ENCODE measurements at regions not wholly inside any gene's neighbourhood (a gene's known extent, or its start where the extent isn't known, plus 50 kb on each side); places are given as distances from the start of the nearest gene placed in this dataset.
"Not testable (repeated sequence)": the region's sequence is repeated elsewhere in the genome, so short reads cannot be mapped to it uniquely, and the experiment has no call there.

DNA sequence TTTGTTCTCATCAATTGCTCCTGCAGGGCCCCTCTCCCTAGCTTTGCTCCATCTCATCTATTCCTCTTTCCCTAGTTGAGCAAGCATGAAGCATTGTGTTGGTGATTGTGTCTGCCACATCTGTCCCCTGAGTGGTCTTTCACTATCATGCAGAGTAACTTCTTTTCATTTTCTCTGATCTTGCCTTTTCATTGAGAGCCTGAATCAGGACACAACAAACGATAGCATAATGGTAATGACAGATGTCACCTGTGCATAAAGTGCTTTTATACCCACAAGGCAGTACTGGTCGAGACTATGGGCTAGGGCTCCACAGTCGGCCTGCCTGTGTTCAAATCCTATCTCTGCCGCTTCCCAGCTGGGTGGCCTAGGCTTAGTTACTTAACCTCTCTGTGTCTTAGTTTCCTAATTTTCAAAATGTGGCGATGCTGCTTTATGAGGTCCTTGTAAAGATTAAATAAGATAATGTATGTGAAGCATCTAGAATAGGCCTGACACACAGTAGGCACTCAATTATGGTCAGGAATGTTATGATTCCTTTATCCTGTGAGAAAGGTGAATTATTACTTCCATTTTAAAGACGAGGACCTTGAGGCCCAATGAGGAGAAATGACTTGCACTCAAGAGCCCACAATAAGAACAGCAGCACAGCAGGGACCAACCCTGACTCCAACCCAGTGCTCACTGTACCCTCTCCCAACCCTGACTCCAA, 137.1 kb upstream of the ZNF618 start:
- ATAC-seq, result no peak
- WGBS, 2 donors (ENCODE audit: low coverage in 1 of 2), result 71 to 82% methylated on average over 5 to 6 of the region's 6 CpGs
- no peak overlapping the region for H3K4me3 ChIP-seq
- TF ChIP-seq POLR2A (IDR thresholded peaks at IDR 0.05) (no peak), EP300 (IDR thresholded peaks at IDR 0.05) (no peak), POLR2AphosphoS5 (IDR thresholded peaks at IDR 0.05) (no peak)
- TF ChIP-seq, protein P1, sequence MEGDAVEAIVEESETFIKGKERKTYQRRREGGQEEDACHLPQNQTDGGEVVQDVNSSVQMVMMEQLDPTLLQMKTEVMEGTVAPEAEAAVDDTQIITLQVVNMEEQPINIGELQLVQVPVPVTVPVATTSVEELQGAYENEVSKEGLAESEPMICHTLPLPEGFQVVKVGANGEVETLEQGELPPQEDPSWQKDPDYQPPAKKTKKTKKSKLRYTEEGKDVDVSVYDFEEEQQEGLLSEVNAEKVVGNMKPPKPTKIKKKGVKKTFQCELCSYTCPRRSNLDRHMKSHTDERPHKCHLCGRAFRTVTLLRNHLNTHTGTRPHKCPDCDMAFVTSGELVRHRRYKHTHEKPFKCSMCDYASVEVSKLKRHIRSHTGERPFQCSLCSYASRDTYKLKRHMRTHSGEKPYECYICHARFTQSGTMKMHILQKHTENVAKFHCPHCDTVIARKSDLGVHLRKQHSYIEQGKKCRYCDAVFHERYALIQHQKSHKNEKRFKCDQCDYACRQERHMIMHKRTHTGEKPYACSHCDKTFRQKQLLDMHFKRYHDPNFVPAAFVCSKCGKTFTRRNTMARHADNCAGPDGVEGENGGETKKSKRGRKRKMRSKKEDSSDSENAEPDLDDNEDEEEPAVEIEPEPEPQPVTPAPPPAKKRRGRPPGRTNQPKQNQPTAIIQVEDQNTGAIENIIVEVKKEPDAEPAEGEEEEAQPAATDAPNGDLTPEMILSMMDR (IDR thresholded peaks at IDR 0.05), result no peak
- no peaks in the 10 kb centered on the region for H3K9me3 ChIP-seq
- no peak overlapping the region for H3K27ac ChIP-seq
- peaks cover 26% of the 10 kb centered on the region for H3K27me3 ChIP-seq
- H3K36me3 ChIP-seq, result no peaks in the 10 kb centered on the region
- no peaks in the 10 kb centered on the region for H3K4me1 ChIP-seq

DNA sequence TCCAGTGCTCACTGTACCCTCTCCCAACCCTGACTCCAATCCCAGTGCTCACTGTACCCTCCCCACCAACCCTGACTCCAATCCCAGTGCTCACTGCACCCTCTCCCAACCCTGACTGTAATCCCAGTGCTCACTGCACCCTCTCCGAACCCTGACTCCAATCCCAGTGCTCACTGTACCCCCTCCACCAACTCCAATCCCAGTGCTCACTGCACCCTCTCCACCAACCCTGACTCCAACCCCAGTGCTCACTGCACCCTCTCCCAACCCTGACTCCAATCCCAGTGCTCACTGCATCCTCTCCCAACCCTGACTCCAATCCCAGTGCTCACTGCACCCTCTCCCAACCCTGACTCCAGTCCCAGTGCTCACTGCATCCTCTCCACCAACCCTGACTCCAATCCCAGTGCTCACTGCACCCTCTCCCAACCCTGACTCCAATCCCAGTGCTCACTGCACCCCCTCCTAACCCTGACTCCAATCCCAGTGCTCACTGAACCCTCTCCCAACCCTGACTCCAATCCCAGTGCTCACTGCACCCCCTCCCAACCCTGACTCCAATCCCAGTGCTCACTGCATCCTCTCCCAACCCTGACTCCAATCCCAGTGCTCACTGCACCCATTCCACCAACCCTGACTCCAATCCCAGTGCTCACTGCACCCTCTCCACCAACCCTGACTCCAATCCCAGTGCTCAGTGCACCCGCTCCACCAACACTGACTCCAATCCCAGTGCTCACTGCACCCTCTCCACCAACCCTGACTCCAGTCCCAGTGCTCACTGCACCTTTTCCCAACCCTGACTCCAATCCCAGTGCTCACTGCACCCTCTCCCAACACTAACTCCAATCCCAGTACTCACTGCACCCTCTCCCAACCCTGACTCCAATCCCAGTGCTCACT, 136.3 kb upstream of the ZNF618 start:
- ATAC-seq, H3K36me3 ChIP-seq, H3K4me1 ChIP-seq, H3K9me3 ChIP-seq, H3K27ac ChIP-seq, H3K4me3 ChIP-seq: not testable (repeated sequence)
- peaks cover 33% of the 10 kb centered on the region for H3K27me3 ChIP-seq
- 96 to 100% methylated on average over 1 to 2 of the region's 2 CpGs for WGBS, 2 donors (ENCODE audit: low coverage in 1 of 2)

DNA sequence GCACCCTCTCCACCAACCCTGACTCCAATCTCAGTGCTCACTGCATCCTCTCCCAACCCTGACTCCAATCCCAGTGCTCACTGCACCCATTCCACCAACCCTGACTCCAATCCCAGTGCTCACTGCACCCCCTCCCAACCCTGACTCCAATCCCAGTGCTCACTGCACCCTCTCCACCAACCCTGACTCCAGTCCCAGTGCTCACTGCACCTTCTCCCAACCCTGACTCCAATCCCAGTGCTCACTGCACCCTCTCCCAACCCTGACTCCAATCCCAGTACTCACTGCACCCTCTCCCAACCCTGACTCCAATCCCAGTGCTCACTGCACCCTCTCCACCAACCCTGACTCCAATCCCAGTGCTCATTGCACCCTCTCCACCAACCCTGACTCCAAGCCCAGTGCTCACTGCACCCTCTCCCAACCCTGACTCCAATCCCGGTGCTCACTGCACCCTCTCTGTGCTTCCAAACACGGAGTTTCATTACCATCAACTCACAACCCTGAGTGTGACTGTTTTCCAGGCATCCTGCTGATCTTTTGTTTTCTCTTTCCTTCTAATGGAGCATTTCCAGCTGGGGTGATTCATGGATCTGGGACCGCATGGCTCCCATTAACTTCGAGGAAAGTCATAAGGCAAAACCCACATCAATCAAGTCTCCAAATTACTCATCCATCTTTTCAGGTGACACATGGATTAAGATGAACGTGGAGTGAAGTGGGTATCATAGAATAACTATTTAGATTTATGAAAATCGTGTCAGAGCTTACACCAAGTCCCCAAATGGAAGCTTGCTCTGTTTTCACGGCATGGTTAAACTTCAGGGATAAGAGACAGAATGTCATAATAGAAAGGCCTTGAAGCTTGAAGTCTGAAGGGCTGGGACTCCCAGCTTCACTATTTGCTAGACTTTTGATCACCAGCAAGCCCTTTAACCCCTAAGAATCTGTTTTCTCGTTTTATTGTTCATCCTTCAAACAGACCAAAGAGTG, 135.3 kb upstream of the ZNF618 start:
- 20 to 22% methylated on average over 8 of the region's 8 CpGs for WGBS, 2 donors (ENCODE audit: low coverage in 1 of 2)
- H3K27ac ChIP-seq, H3K9me3 ChIP-seq, H3K4me3 ChIP-seq, ATAC-seq, H3K36me3 ChIP-seq, H3K4me1 ChIP-seq: not testable (repeated sequence)
- H3K27me3 ChIP-seq, result peaks cover 38% of the 10 kb centered on the region

DNA sequence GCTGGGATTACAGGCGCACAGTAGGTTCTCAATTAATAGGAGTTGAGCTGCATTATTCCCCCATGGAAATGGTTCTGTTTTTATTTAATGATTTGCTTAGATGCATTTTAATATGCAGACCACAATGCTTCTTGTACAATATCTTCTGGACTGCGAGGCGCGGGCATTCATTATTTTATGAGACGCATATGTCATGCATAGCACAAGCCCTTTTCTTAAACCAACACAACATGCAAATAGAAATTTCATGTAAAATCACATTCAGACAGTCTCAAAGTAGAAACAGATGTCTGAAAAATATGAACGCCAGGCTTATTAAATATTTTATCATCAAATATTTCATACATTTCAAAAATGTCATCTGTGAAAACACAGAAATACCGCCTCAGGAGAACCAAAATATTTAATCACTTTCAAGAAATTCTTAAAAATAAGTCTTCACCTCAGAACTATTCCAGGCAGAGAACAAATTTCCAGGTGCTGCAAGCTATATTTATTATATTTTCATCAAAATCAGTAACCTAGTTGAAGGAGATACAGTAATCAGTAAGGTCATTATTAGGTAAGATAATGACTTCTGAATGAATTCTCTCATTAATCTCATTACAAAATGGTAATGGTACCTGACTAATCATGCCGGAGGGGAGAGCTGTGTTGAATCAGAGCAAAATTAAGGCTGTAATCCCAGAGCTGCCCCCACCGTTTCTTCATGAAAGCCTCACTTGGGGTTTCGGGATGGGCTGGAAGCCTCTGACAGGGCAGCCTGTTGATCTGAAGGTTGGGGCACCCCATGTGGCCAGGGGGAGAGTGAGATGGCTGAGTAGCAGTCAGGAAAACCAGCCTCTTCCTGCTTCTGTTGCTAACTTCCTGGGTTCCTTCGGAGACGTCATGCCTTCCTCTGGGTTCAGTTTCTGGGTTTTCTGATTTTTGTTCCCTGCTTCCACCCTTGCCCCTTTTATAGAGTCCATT, 133.9 kb upstream of the ZNF618 start:
- H3K4me3 ChIP-seq, result no peak overlapping the region
- WGBS, 2 donors (ENCODE audit: low coverage in 1 of 2), result 65 to 72% methylated on average over 11 to 12 of the region's 12 CpGs
- no peak for ATAC-seq
- H3K27me3 ChIP-seq, result peaks cover 48% of the 10 kb centered on the region
- TF ChIP-seq EP300 (IDR thresholded peaks at IDR 0.05) (no peak), POLR2AphosphoS5 (IDR thresholded peaks at IDR 0.05) (no peak), POLR2A (IDR thresholded peaks at IDR 0.05) (no peak)
- TF ChIP-seq, protein P1 (IDR thresholded peaks at IDR 0.05), result no peak
- H3K4me1 ChIP-seq, result no peaks in the 10 kb centered on the region
- no peaks in the 10 kb centered on the region for H3K36me3 ChIP-seq
- H3K9me3 ChIP-seq, result peaks cover 0 to 6% (median 0%) of the 10 kb centered on the region in 3 donors
- no peak overlapping the region for H3K27ac ChIP-seq

DNA sequence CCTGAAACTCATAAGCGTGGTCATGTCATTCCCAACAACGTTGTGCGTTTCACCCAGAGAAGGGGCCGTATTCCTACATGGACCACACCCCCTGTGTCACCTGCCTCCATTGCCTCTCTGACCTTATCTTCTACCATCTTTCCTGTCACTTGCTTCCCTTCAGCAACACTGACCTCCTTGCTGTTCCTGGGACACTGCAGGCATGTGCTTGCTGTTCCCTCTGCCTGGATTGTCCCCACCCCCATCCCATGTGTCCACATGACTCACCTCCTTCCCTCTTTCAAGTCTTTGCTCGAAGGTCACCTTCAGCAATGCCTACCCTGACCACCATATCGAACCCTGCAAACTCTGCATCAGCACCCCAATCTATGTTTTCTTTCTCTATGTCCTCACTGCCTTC, 133.2 kb upstream of the ZNF618 start:
- no peak for TF ChIP-seq POLR2A (IDR thresholded peaks at IDR 0.05)
- TF ChIP-seq, protein P1 (IDR thresholded peaks at IDR 0.05), result no peak
- no peak for TF ChIP-seq POLR2AphosphoS5 (IDR thresholded peaks at IDR 0.05)
- TF ChIP-seq EP300 (IDR thresholded peaks at IDR 0.05), result no peak
- Histone ChIP-seq H3K4me3 (no peak overlapping the region), H3K27ac (no peak overlapping the region), H3K36me3 (no peaks in the 10 kb centered on the region), H3K27me3 (peaks cover 48% of the 10 kb centered on the region), H3K4me1 (no peaks in the 10 kb centered on the region), H3K9me3 (peaks cover 0 to 13% (median 0%) of the 10 kb centered on the region in 3 donors)
- no peak for ATAC-seq
- 72 to 83% methylated on average over 6 of the region's 6 CpGs for WGBS, 2 donors (ENCODE audit: low coverage in 1 of 2)
